Endodermal cell (in vitro differentiated cells): ENCODE measurements at regions not wholly inside any gene's neighbourhood (a gene's known extent, or its start where the extent isn't known, plus 50 kb on each side); places are given as distances from the start of the nearest gene placed in this dataset.
"Not testable (repeated sequence)": the region's sequence is repeated elsewhere in the genome, so short reads cannot be mapped to it uniquely, and the experiment has no call there.

ENCODE experiments used
- DNase-seq: peaks from one replicate; pipeline ENCODE4 v3.0.0-alpha.2; 2017
- H3K27ac ChIP-seq: 2 replicates; pipeline ENCODE4 v1.5.1; 2013; ENCODE audit warnings: mild to moderate bottlenecking, low read depth, low read length, moderate library complexity
- H3K27me3 ChIP-seq: 2 replicates; pipeline ENCODE4 v1.6.1; 2013; ENCODE audit warnings: mild to moderate bottlenecking, low read length, moderate library complexity; ENCODE audit not compliant: insufficient read depth, control insufficient read depth, poor library complexity, severe bottlenecking
- H3K36me3 ChIP-seq: 2 replicates; pipeline ENCODE4 v1.7.0; 2013; ENCODE audit warnings: mild to moderate bottlenecking, low read length, moderate library complexity; ENCODE audit not compliant: control insufficient read depth, insufficient read depth
- H3K4me1 ChIP-seq: one replicate; pipeline ENCODE4 v1.7.0; 2013; ENCODE audit warnings: low read length; ENCODE audit not compliant: control insufficient read depth, insufficient read depth
- H3K4me3 ChIP-seq: 2 replicates; pipeline ENCODE4 v1.5.1; 2013; ENCODE audit warnings: mild to moderate bottlenecking, low read length, moderate library complexity
- H3K9ac ChIP-seq: 2 replicates; pipeline ENCODE4 v1.6.1; 2013; ENCODE audit warnings: mild to moderate bottlenecking, low read length, moderate library complexity; ENCODE audit not compliant: poor library complexity, severe bottlenecking; ENCODE audit errors: extremely low read depth
- H3K9me3 ChIP-seq: 2 replicates; pipeline ENCODE4 v1.6.1; 2013; ENCODE audit warnings: mild to moderate bottlenecking, low read length, moderate library complexity; ENCODE audit not compliant: control insufficient read depth
- H3K27ac Mint-ChIP-seq: 2 replicates; pipeline ENCODE4 v1.8.0; 2020; ENCODE audit warnings: mixed read lengths
- H3K27me3 Mint-ChIP-seq: 2 replicates; pipeline ENCODE4 v1.8.0; 2021; ENCODE audit warnings: mild to moderate bottlenecking, mixed read lengths; ENCODE audit not compliant: insufficient read depth
- H3K36me3 Mint-ChIP-seq: 2 replicates; pipeline ENCODE4 v1.8.0; 2020; ENCODE audit warnings: low read depth, mixed read lengths
- H3K4me1 Mint-ChIP-seq: 2 replicates; pipeline ENCODE4 v1.8.0; 2020; ENCODE audit warnings: mixed read lengths
- H3K4me3 Mint-ChIP-seq: 2 replicates; pipeline ENCODE4 v1.8.0; 2020; ENCODE audit warnings: mild to moderate bottlenecking, moderate library complexity, mixed read lengths
- H3K9me3 Mint-ChIP-seq: 2 replicates; pipeline ENCODE4 v1.8.0; 2020; ENCODE audit warnings: mild to moderate bottlenecking, mixed read lengths
- WGBS, 2 experiments: methylation state at CpG; one replicate each; pipeline versions ENCODE4 v1.1.5 to v1.1.7; 2013; ENCODE audit warnings: missing lambda C conversion rate in 2 of 2, mixed read lengths in 1 of 2; ENCODE audit not compliant: insufficient coverage in 1 of 2, insufficient read length in 1 of 2; 5-methylcytosine and 5-hydroxymethylcytosine counted together
- TF ChIP-seq, protein P1 (sequence below): fragments of 200-600 bp; sonication (generic); conservative IDR thresholded peaks from 2 replicates; pipeline ENCODE4 v1.5.0; 2021; ENCODE audit warnings: antibody characterized with exemption, mild to moderate bottlenecking

DNA sequence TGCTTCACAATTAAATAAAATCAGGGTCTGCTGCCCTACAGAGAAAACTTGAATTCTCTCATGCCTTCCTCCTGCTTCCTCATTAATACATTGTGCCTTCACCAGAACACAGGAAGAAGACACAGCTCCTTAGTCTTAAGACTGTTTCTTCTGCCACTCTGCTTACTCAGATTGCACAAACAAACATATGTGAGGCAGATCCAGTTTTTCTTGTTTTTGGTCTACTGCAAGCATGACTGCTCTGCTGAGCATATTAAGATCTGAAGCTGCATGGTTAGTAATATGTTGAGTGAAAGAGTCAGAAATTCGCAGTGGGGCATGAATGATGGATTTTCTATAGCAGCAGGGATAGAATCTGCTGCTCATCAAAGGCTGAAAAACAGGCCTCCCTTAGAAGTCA is 321.1 kb upstream of the STXBP6 start:
- Histone ChIP-seq H3K4me1 (no peaks in the 10 kb centered on the region), H3K4me3 (no peak overlapping the region), H3K36me3 (no peaks in the 10 kb centered on the region), H3K9me3 (no peaks in the 10 kb centered on the region), H3K9ac (no peak overlapping the region), H3K27ac (no peak overlapping the region), H3K27me3 (no peaks in the 10 kb centered on the region)
- Mint-ChIP-seq H3K4me3 (no peak overlapping the region), H3K4me1 (no peaks in the 10 kb centered on the region), H3K27ac (no peak overlapping the region), H3K9me3 (peaks cover 46% of the 10 kb centered on the region), H3K36me3 (no peaks in the 10 kb centered on the region), H3K27me3 (peaks cover 2% of the 10 kb centered on the region)
- DNase-seq, result no peak
- TF ChIP-seq, protein P1, sequence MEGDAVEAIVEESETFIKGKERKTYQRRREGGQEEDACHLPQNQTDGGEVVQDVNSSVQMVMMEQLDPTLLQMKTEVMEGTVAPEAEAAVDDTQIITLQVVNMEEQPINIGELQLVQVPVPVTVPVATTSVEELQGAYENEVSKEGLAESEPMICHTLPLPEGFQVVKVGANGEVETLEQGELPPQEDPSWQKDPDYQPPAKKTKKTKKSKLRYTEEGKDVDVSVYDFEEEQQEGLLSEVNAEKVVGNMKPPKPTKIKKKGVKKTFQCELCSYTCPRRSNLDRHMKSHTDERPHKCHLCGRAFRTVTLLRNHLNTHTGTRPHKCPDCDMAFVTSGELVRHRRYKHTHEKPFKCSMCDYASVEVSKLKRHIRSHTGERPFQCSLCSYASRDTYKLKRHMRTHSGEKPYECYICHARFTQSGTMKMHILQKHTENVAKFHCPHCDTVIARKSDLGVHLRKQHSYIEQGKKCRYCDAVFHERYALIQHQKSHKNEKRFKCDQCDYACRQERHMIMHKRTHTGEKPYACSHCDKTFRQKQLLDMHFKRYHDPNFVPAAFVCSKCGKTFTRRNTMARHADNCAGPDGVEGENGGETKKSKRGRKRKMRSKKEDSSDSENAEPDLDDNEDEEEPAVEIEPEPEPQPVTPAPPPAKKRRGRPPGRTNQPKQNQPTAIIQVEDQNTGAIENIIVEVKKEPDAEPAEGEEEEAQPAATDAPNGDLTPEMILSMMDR, result no peak
- WGBS, 2 experiments, result 92 to 94% methylated on average over 1 of the region's 1 CpG

GRCh38 chr14:25370057-25370456 is 320.1 kb upstream of the STXBP6 start:
- not testable (repeated sequence) for H3K27me3 ChIP-seq, H3K9ac ChIP-seq, H3K9me3 ChIP-seq, H3K27ac ChIP-seq, H3K36me3 ChIP-seq, H3K27me3 Mint-ChIP-seq, H3K4me3 ChIP-seq, H3K4me1 ChIP-seq, H3K4me1 Mint-ChIP-seq, DNase-seq, H3K27ac Mint-ChIP-seq, H3K36me3 Mint-ChIP-seq, H3K4me3 Mint-ChIP-seq
- peaks cover 51% of the 10 kb centered on the region for H3K9me3 Mint-ChIP-seq
- 87 to 95% methylated on average over 8 to 10 of the region's 10 CpGs for WGBS, 2 experiments

GRCh38 chr14:25358330-25358729 is 308.4 kb upstream of the STXBP6 start:
- no peaks in the 10 kb centered on the region for H3K4me1 Mint-ChIP-seq
- Histone ChIP-seq H3K27ac (no peak overlapping the region), H3K4me1 (no peaks in the 10 kb centered on the region), H3K9me3 (no peaks in the 10 kb centered on the region), H3K36me3 (no peaks in the 10 kb centered on the region), H3K4me3 (no peak overlapping the region), H3K9ac (no peak overlapping the region), H3K27me3 (no peaks in the 10 kb centered on the region)
- H3K27me3 Mint-ChIP-seq, result no peaks in the 10 kb centered on the region
- 92% methylated on average over 1 of the region's 1 CpG; no CpG with 5 or more reads in 1 of the 2 experiments for WGBS, 2 experiments
- H3K27ac Mint-ChIP-seq, result no peak overlapping the region
- DNase-seq, result no peak
- TF ChIP-seq, protein P1, result no peak
- H3K9me3 Mint-ChIP-seq, result no peaks in the 10 kb centered on the region
- H3K4me3 Mint-ChIP-seq, result no peak overlapping the region
- H3K36me3 Mint-ChIP-seq, result no peaks in the 10 kb centered on the region

GRCh38 chr14:25351269-25351668 is 301.3 kb upstream of the STXBP6 start:
- TF ChIP-seq, protein P1, result no peak
- no peak overlapping the region for H3K4me3 ChIP-seq
- H3K36me3 ChIP-seq, result no peaks in the 10 kb centered on the region
- Mint-ChIP-seq H3K36me3 (no peaks in the 10 kb centered on the region), H3K27ac (no peak overlapping the region), H3K9me3 (peaks cover 6% of the 10 kb centered on the region), H3K27me3 (no peaks in the 10 kb centered on the region), H3K4me3 (no peak overlapping the region), H3K4me1 (no peaks in the 10 kb centered on the region)
- no peaks in the 10 kb centered on the region for H3K9me3 ChIP-seq
- no peak for DNase-seq
- 95% methylated on average over 3 to 4 of the region's 4 CpGs for WGBS, 2 experiments
- H3K4me1 ChIP-seq, result no peaks in the 10 kb centered on the region
- H3K27ac ChIP-seq, result no peak overlapping the region
- H3K27me3 ChIP-seq, result no peaks in the 10 kb centered on the region
- no peak overlapping the region for H3K9ac ChIP-seq
